Hepatocyte (in vitro differentiated cells): ENCODE measurements at regions not wholly inside any gene's neighbourhood (a gene's known extent, or its start where the extent isn't known, plus 50 kb on each side); places are given as distances from the start of the nearest gene placed in this dataset.

Experiments
- DNase-seq: peaks from one replicate; pipeline ENCODE4 v3.0.0-alpha.2; 2016; ENCODE audit warnings: low spot score
- H2AFZ ChIP-seq: fragments of 200-600 bp; sonication (generic); 2 replicates; pipeline ENCODE4 v1.6.0; 2016; ENCODE audit warnings: antibody characterized with exemption, mild to moderate bottlenecking
- H3K27ac ChIP-seq: fragments of 200-600 bp; sonication (generic); 2 replicates; pipeline ENCODE4 v1.5.1; 2016; ENCODE audit warnings: mild to moderate bottlenecking
- H3K27me3 ChIP-seq: fragments of 200-600 bp; sonication (generic); 2 replicates; pipeline ENCODE4 v1.6.1; 2016
- H3K36me3 ChIP-seq: fragments of 200-600 bp; sonication (generic); replicated peaks from 2 replicates; pipeline ENCODE4 v1.5.1; 2016; ENCODE audit warnings: low read depth; ENCODE audit not compliant: insufficient read depth
- H3K4me1 ChIP-seq: fragments of 200-600 bp; sonication (generic); 2 replicates; pipeline ENCODE4 v1.5.1; 2016; ENCODE audit warnings: mild to moderate bottlenecking, moderate library complexity; ENCODE audit not compliant: insufficient read depth
- H3K4me2 ChIP-seq: fragments of 200-600 bp; sonication (generic); 2 replicates; pipeline ENCODE4 v1.6.0; 2016
- H3K4me3 ChIP-seq: fragments of 200-600 bp; sonication (generic); 2 replicates; pipeline ENCODE4 v1.5.1; 2016; ENCODE audit warnings: mild to moderate bottlenecking
- H3K79me2 ChIP-seq: fragments of 200-600 bp; sonication (generic); 2 replicates; pipeline ENCODE4 v1.6.0; 2017; ENCODE audit warnings: mild to moderate bottlenecking
- H3K9me2 ChIP-seq: fragments of 200-600 bp; sonication (generic); replicated peaks from 2 replicates; pipeline ENCODE4 v1.6.0; 2017; ENCODE audit warnings: mild to moderate bottlenecking; ENCODE audit not compliant: insufficient read depth
- H3K9me3 ChIP-seq: fragments of 200-600 bp; sonication (generic); 2 replicates; pipeline ENCODE4 v1.5.1; 2016; ENCODE audit warnings: low read depth, mild to moderate bottlenecking
- H4K20me1 ChIP-seq: fragments of 200-600 bp; sonication (generic); 2 replicates; pipeline ENCODE4 v1.6.0; 2016; ENCODE audit warnings: mild to moderate bottlenecking; ENCODE audit not compliant: insufficient read depth, poor library complexity, severe bottlenecking
- CTCF ChIP-seq: fragments of 200-600 bp; sonication (generic); IDR thresholded peaks from 2 replicates; pipeline ENCODE4 v1.5.1; 2016; ENCODE audit warnings: antibody characterized with exemption, mild to moderate bottlenecking; ENCODE audit not compliant: poor library complexity
- EZH2 ChIP-seq: fragments of 200-600 bp; sonication (generic); IDR thresholded peaks from 2 replicates; pipeline ENCODE4 v1.6.1; 2016; ENCODE audit warnings: antibody characterized with exemption, mild to moderate bottlenecking, borderline replicate concordance
- EZH2phosphoT487 ChIP-seq: fragments of 200-600 bp; sonication (generic); IDR thresholded peaks from one replicate; pipeline ENCODE4 v1.6.1; 2018; ENCODE audit warnings: antibody characterized with exemption, mild to moderate bottlenecking, low read depth, moderate library complexity; ENCODE audit not compliant: unreplicated experiment, severe bottlenecking
- WGBS: methylation state at CpG from one replicate; pipeline ENCODE4 v1.1.6; 2016; ENCODE audit warnings: low lambda C conversion rate; ENCODE audit errors: missing lambda C conversion rate; 5-methylcytosine and 5-hydroxymethylcytosine counted together

DNA sequence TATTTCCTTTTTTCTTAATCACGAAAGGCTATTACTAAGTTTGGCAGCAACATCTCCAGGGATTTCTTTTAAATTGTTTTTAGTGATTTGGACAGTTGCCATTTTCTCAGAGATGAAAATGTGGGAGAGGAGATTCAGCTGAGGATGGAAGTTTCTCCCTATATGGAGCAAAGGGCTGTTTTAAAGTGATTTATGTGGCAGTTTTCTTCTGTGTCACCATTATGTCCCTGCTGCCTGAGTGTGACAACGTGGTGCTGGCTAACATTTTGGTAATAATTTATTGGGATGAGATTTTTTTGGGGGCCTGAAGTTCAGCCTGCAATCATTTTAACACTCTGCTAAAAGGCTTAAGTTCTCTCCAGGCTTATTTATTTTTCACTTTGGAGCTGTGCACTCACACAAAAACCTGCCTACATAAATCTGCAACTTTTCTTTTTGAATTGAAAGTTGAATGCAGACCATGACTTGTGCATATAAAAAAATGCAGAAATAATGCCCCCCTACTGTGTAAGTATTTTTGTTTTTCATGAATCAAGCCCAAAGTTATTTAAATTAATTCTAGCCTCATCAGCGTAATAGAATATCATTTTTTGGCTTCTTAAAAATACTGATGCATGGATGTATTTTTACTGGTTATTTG is 210.9 kb downstream of the ZIC1 start:
- H3K36me3 ChIP-seq: no peaks in the 10 kb centered on the region
- no peak for DNase-seq
- no peak overlapping the region for H3K27ac ChIP-seq
- TF ChIP-seq EZH2 (no peak), EZH2phosphoT487 (no peak), CTCF (no peak)
- no peaks in the 10 kb centered on the region for H4K20me1 ChIP-seq
- no peak overlapping the region for H2AFZ ChIP-seq
- 56% methylated on average over 3 of the region's 3 CpGs for WGBS
- no peaks in the 10 kb centered on the region for H3K4me1 ChIP-seq
- no peaks in the 10 kb centered on the region for H3K79me2 ChIP-seq
- no peaks in the 10 kb centered on the region for H3K9me2 ChIP-seq
- H3K4me3 ChIP-seq: no peak overlapping the region
- H3K4me2 ChIP-seq: no peak overlapping the region
- H3K27me3 ChIP-seq: no peaks in the 10 kb centered on the region
- no peaks in the 10 kb centered on the region for H3K9me3 ChIP-seq

GRCh38 chr3:147620906-147621305 is 211.7 kb downstream of the ZIC1 start:
- H3K9me3 ChIP-seq: no peaks in the 10 kb centered on the region
- H3K4me2 ChIP-seq: no peak overlapping the region
- H3K4me1 ChIP-seq: no peaks in the 10 kb centered on the region
- no peaks in the 10 kb centered on the region for H3K79me2 ChIP-seq
- H3K27me3 ChIP-seq: no peaks in the 10 kb centered on the region
- H2AFZ ChIP-seq: no peak overlapping the region
- no peaks in the 10 kb centered on the region for H3K9me2 ChIP-seq
- no peaks in the 10 kb centered on the region for H3K36me3 ChIP-seq
- no peak for DNase-seq
- no peak overlapping the region for H3K4me3 ChIP-seq
- no peaks in the 10 kb centered on the region for H4K20me1 ChIP-seq
- no peak for TF ChIP-seq CTCF
- no peak for TF ChIP-seq EZH2
- no peak for TF ChIP-seq EZH2phosphoT487
- no peak overlapping the region for H3K27ac ChIP-seq

- no peak overlapping the region for H2AFZ ChIP-seq
- no peaks in the 10 kb centered on the region for H4K20me1 ChIP-seq
- 91% methylated on average over 1 of the region's 1 CpG for WGBS
- no peak overlapping the region for H3K4me3 ChIP-seq
- no peaks in the 10 kb centered on the region for H3K27me3 ChIP-seq
- no peaks in the 10 kb centered on the region for H3K79me2 ChIP-seq
- H3K27ac ChIP-seq: no peak overlapping the region
- DNase-seq: no peak
- no peaks in the 10 kb centered on the region for H3K4me1 ChIP-seq
- H3K4me2 ChIP-seq: no peak overlapping the region
- no peaks in the 10 kb centered on the region for H3K9me3 ChIP-seq
- no peak for TF ChIP-seq CTCF
- no peak for TF ChIP-seq EZH2phosphoT487
- no peak for TF ChIP-seq EZH2
- no peaks in the 10 kb centered on the region for H3K9me2 ChIP-seq
- no peaks in the 10 kb centered on the region for H3K36me3 ChIP-seq
Measured at GRCh38 chr3:147630921-147631415, 221.8 kb downstream of the ZIC1 start.
